Upper lobe of left lung (tissue), 4 donors: ENCODE measurements at regions not wholly inside any gene's neighbourhood (a gene's known extent, or its start where the extent isn't known, plus 50 kb on each side); places are given as distances from the start of the nearest gene placed in this dataset.

Experiments used
- EP300 ChIP-seq, 4 donors: sonication (generic); formaldehyde crosslinking; IDR thresholded peaks; one replicate each; pipeline ENCODE4 v1.5.1; 2017; ENCODE audit warnings: antibody characterized with exemption in 4 of 4, control low read depth in 2 of 4
- POLR2AphosphoS5 ChIP-seq, 2 donors: sonication (generic); formaldehyde crosslinking; IDR thresholded peaks; one replicate each; pipeline ENCODE4 v1.5.1; 2017; ENCODE audit warnings: antibody characterized with exemption in 2 of 2
- TF ChIP-seq, protein P1 (sequence below), 6 experiments: fragments of 450-650 bp in 4 of 6; fragments of 200-600 bp in 2 of 6; sonication (generic) in 2 of 6; IDR thresholded peaks; one replicate each; pipeline ENCODE4 v1.5.1; 2016 to 2019; ENCODE audit warnings: antibody characterized with exemption in 6 of 6

- no peak for TF ChIP-seq POLR2AphosphoS5 (IDR thresholded peaks at IDR 0.05)
- TF ChIP-seq EP300 (IDR thresholded peaks at IDR 0.05), result no peak
- TF ChIP-seq, protein P1, sequence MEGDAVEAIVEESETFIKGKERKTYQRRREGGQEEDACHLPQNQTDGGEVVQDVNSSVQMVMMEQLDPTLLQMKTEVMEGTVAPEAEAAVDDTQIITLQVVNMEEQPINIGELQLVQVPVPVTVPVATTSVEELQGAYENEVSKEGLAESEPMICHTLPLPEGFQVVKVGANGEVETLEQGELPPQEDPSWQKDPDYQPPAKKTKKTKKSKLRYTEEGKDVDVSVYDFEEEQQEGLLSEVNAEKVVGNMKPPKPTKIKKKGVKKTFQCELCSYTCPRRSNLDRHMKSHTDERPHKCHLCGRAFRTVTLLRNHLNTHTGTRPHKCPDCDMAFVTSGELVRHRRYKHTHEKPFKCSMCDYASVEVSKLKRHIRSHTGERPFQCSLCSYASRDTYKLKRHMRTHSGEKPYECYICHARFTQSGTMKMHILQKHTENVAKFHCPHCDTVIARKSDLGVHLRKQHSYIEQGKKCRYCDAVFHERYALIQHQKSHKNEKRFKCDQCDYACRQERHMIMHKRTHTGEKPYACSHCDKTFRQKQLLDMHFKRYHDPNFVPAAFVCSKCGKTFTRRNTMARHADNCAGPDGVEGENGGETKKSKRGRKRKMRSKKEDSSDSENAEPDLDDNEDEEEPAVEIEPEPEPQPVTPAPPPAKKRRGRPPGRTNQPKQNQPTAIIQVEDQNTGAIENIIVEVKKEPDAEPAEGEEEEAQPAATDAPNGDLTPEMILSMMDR (IDR thresholded peaks at IDR 0.05), result no peak
These were observed 338.0 kb downstream of the EFNB2 start for GRCh38 chr13:106197496-106197895.
